GM23248 (cell line): ENCODE measurements at regions not wholly inside any gene's neighbourhood (a gene's known extent, or its start where the extent isn't known, plus 50 kb on each side); places are given as distances from the start of the nearest gene placed in this dataset.

Source experiments
- EZH2 ChIP-seq: fragments of 200-600 bp; sonication (generic); IDR thresholded peaks from 2 replicates; pipeline ENCODE4 v1.6.1; 2018; ENCODE audit warnings: antibody characterized with exemption, mild to moderate bottlenecking; ENCODE audit not compliant: insufficient read depth, poor library complexity, severe bottlenecking
- EZH2phosphoT487 ChIP-seq: fragments of 200-600 bp; sonication (generic); IDR thresholded peaks from 2 replicates; pipeline ENCODE4 v1.6.1; 2018; ENCODE audit warnings: antibody characterized with exemption, moderate library complexity, mild to moderate bottlenecking, low read depth; ENCODE audit not compliant: insufficient read depth

DNA sequence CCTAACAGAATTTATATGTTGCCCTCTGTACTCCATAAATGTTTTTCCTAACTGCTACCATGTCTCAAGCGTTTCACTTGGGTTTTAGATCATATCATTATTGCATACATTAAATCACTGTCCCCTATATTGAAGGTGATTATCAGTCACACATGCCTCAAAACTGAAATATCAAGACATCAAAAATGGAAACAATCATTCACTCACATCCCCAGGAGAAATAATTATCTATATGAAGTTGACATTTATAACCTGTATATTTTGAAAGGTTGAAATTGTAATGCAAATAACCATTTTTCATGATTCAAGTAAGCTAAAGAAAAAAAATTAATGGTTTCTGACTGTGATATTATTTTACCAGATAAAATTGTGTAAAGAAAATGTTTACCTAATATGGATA, 1695.0 kb downstream of the SLITRK1 start:
- TF ChIP-seq EZH2 (no peak), EZH2phosphoT487 (no peak)
